DOHH2 (cell line): ENCODE measurements at regions not wholly inside any gene's neighbourhood (a gene's known extent, or its start where the extent isn't known, plus 50 kb on each side); places are given as distances from the start of the nearest gene placed in this dataset.
A peak's percentile ranks its signal among the peaks of the same experiment; 100 is the strongest.

Experiments
- H3F3A ChIP-seq: fragments of 200-600 bp; sonication (generic), shearing (Covaris generic); 2 replicates; pipeline ENCODE4 v1.6.0; 2016; ENCODE audit warnings: antibody characterized with exemption, mild to moderate bottlenecking; ENCODE audit not compliant: control insufficient read depth, insufficient read depth
- H3K27ac ChIP-seq: fragments of 200-600 bp; sonication (generic); 2 replicates; pipeline ENCODE4 v1.5.1; 2014; ENCODE audit warnings: low read depth, mild to moderate bottlenecking, low read length, moderate library complexity
- H3K27me3 ChIP-seq: fragments of 200-600 bp; sonication (generic); 2 replicates; pipeline ENCODE4 v1.6.1; 2014; ENCODE audit warnings: mild to moderate bottlenecking, low read length, mixed read lengths; ENCODE audit not compliant: control insufficient read depth
- H3K36me3 ChIP-seq: fragments of 200-600 bp; sonication (generic); 2 replicates; pipeline ENCODE4 v1.6.1; 2014; ENCODE audit warnings: mild to moderate bottlenecking, low read length, moderate library complexity, mixed read lengths; ENCODE audit not compliant: control insufficient read depth
- H3K4me1 ChIP-seq: fragments of 200-600 bp; sonication (generic); 2 replicates; pipeline ENCODE4 v1.6.1; 2014; ENCODE audit warnings: mild to moderate bottlenecking, low read length, mixed read lengths; ENCODE audit not compliant: control insufficient read depth
- H3K4me2 ChIP-seq: fragments of 200-600 bp; sonication (generic); 2 replicates; pipeline ENCODE4 v1.6.0; 2014; ENCODE audit warnings: mild to moderate bottlenecking, low read length, moderate library complexity
- H3K4me3 ChIP-seq: fragments of 200-600 bp; sonication (generic); 2 replicates; pipeline ENCODE4 v1.5.1; 2014; ENCODE audit warnings: mild to moderate bottlenecking, low read length, mixed read lengths
- H3K79me2 ChIP-seq: fragments of 200-600 bp; sonication (generic); 2 replicates; pipeline ENCODE4 v1.6.1; 2014; ENCODE audit warnings: mild to moderate bottlenecking, low read length, mixed read lengths; ENCODE audit not compliant: control insufficient read depth
- H3K9me2 ChIP-seq: fragments of 200-600 bp; sonication (generic); replicated peaks from 2 replicates; pipeline ENCODE4 v1.6.1; 2014; ENCODE audit warnings: mild to moderate bottlenecking, low read length, mixed read lengths; ENCODE audit not compliant: control insufficient read depth
- H3K9me3 ChIP-seq: fragments of 200-600 bp; sonication (generic); 2 replicates; pipeline ENCODE4 v1.6.1; 2014; ENCODE audit warnings: antibody characterized with exemption, low read length, mixed read lengths; ENCODE audit not compliant: control insufficient read depth, insufficient read depth
- H4K20me1 ChIP-seq: fragments of 200-600 bp; sonication (generic); 2 replicates; pipeline ENCODE4 v1.6.0; 2014; ENCODE audit warnings: low read depth, mild to moderate bottlenecking, antibody characterized with exemption, low read length, moderate library complexity; ENCODE audit not compliant: control insufficient read depth, insufficient read depth
- EZH2phosphoT487 ChIP-seq: fragments of 200-600 bp; sonication (generic); IDR thresholded peaks from 2 replicates; pipeline ENCODE4 v1.6.1; 2017; ENCODE audit warnings: borderline replicate concordance, mild to moderate bottlenecking, antibody characterized with exemption, low read length, moderate library complexity, mixed read lengths
- TF ChIP-seq, protein P1 (sequence below): fragments of 200-600 bp; sonication (generic); IDR thresholded peaks from one replicate; pipeline ENCODE4 v1.5.1; 2014; ENCODE audit warnings: antibody characterized with exemption, mild to moderate bottlenecking, low read depth, low read length; ENCODE audit not compliant: poor library complexity, severe bottlenecking

DNA sequence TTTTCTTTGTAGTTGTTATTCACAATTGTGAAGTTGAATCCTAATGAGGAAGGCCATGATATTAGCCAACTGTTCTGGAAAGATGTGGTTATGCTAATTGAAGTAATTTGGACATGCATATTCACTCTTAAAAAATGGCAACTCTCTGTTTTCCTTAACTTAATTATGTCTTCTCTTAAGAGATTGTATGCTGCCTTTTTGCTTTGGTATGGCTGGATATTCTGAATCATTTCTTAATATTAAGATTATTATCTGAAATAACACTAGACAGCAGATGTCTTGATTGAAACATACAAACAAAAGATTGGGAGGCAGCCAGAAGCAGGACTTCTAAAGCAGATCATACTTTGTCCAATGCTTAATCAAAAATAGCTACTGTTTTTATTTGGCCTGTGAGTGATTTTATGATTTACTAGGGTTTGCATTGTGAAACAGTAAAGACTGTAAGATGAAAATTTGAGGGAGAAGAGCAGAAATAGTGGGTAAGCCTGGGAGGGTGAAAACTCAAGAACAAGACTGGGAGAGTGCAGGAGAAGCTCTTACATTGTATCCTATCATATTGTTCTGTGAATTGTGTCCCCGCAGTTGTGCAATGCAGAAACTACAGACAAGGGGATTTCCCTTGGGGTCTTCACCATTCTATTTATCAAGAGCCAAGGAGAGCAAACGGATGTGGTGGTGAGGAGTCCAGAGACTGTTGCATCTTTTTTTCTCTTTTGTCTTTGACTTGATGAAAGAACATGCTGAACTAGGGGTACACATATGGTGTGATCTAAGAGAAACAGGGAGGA is 554.8 kb downstream of the TUSC7 start:
- no peaks in the 10 kb centered on the region for H3K9me3 ChIP-seq
- H3K4me1 ChIP-seq, result peaks cover 21% of the 10 kb centered on the region
- TF ChIP-seq, protein P1, sequence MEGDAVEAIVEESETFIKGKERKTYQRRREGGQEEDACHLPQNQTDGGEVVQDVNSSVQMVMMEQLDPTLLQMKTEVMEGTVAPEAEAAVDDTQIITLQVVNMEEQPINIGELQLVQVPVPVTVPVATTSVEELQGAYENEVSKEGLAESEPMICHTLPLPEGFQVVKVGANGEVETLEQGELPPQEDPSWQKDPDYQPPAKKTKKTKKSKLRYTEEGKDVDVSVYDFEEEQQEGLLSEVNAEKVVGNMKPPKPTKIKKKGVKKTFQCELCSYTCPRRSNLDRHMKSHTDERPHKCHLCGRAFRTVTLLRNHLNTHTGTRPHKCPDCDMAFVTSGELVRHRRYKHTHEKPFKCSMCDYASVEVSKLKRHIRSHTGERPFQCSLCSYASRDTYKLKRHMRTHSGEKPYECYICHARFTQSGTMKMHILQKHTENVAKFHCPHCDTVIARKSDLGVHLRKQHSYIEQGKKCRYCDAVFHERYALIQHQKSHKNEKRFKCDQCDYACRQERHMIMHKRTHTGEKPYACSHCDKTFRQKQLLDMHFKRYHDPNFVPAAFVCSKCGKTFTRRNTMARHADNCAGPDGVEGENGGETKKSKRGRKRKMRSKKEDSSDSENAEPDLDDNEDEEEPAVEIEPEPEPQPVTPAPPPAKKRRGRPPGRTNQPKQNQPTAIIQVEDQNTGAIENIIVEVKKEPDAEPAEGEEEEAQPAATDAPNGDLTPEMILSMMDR, result no peak
- no peak for TF ChIP-seq EZH2phosphoT487
- no peak overlapping the region for H3K4me3 ChIP-seq
- no peaks in the 10 kb centered on the region for H3K79me2 ChIP-seq
- H4K20me1 ChIP-seq, result no peaks in the 10 kb centered on the region
- no peaks in the 10 kb centered on the region for H3F3A ChIP-seq
- no peak overlapping the region for H3K27ac ChIP-seq
- no peaks in the 10 kb centered on the region for H3K36me3 ChIP-seq
- no peaks in the 10 kb centered on the region for H3K9me2 ChIP-seq
- no peak overlapping the region for H3K4me2 ChIP-seq
- no peaks in the 10 kb centered on the region for H3K27me3 ChIP-seq

DNA sequence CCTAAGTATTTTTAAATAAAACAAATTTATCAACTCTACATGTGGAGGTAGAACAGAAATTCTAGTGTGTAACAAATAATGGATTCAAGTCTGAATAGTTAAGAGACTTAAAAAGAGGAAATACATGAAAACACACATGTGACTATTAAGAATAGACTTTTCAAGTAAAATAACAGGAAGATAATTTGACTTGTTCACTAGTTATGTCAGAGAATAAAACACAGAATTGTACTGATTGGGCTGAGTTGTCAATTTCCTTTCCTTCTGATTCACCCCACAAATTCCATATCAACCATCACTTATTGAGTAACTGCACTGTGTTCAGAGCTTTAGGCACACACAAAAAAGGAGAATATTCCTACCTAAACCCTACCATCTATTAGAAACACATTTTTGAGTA is 557.2 kb downstream of the TUSC7 start:
- no peaks in the 10 kb centered on the region for H3F3A ChIP-seq
- no peaks in the 10 kb centered on the region for H3K9me3 ChIP-seq
- H3K79me2 ChIP-seq, result no peaks in the 10 kb centered on the region
- H3K4me3 ChIP-seq, result no peak overlapping the region
- no peaks in the 10 kb centered on the region for H4K20me1 ChIP-seq
- peak overlapping the region; percentile 39 for H3K4me2 ChIP-seq
- H3K27ac ChIP-seq, result no peak overlapping the region
- H3K27me3 ChIP-seq, result no peaks in the 10 kb centered on the region
- TF ChIP-seq, protein P1, result no peak
- no peak for TF ChIP-seq EZH2phosphoT487
- H3K36me3 ChIP-seq, result no peaks in the 10 kb centered on the region
- H3K9me2 ChIP-seq, result no peaks in the 10 kb centered on the region
- H3K4me1 ChIP-seq, result peaks cover 21% of the 10 kb centered on the region

DNA sequence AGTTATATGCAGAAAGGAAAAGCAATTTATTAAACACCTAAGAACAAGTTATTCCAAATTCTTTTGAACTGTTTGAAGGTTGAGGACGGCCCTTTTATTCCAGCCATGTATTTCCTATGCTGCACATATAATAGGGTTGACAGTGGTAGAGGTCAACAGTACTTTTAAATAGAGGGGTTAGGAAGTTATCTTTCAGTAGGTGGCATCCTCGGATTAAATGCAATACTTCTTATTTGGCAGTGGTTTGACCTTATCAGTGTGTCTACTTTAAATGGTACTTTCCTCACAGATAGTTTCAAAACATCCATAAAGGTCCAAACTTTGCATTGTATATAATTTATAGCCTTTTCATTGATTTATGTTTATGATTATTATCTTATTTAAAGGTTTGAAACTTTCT is 558.7 kb downstream of the TUSC7 start:
- no peak overlapping the region for H3K27ac ChIP-seq
- no peaks in the 10 kb centered on the region for H3K36me3 ChIP-seq
- H3K27me3 ChIP-seq, result no peaks in the 10 kb centered on the region
- no peaks in the 10 kb centered on the region for H4K20me1 ChIP-seq
- H3K4me1 ChIP-seq, result peaks cover 21% of the 10 kb centered on the region
- H3K9me2 ChIP-seq, result no peaks in the 10 kb centered on the region
- no peaks in the 10 kb centered on the region for H3K9me3 ChIP-seq
- H3K4me3 ChIP-seq, result no peak overlapping the region
- TF ChIP-seq, protein P1, result no peak
- TF ChIP-seq EZH2phosphoT487, result no peak
- H3K4me2 ChIP-seq, result no peak overlapping the region
- H3F3A ChIP-seq, result no peaks in the 10 kb centered on the region
- no peaks in the 10 kb centered on the region for H3K79me2 ChIP-seq
